ENCODE measurements at regions not wholly inside any gene's neighbourhood (a gene's known extent, or its start where the extent isn't known, plus 50 kb on each side); places are given as distances from the start of the nearest gene placed in this dataset.

DNA sequence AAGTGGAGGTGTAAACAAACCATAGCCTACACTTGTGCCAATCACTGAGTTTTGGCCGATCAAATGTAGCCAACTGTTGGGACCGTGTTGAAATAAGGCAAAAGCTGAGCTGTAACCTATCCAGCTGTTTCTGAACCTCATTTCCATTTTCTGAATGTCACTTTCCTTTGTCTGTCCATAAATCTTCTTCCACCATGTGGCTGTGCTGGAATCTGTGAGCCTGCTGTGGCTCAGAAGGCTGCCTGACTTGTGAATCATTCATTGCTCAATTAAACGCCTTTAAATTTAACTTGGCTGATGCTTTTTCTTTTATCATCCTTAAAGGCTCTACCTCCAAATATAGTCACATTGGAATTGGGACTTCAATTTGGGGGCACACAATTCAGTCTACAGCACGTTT lies 203.1 kb upstream of the MPPED2 start:
- POLR2A ChIA-PET = no interaction called here
- Histone ChIP-seq H4K20me1 (ENCODE audit: insufficient read depth) (no peaks in the 10 kb centered on the region), H3K9ac (no peak overlapping the region), H2AFZ (ENCODE audit: low read depth) (no peak overlapping the region), H3K4me3 (ENCODE audit: low read depth in 2 of 2, low read length in 1 of 2) (no peak overlapping the region), H3K4me2 (no peak overlapping the region), H3K27me3 (ENCODE audit: insufficient read depth) (no peaks in the 10 kb centered on the region), H3F3A (replicated peaks; ENCODE audit: insufficient read depth) (no peaks in the 10 kb centered on the region), H3K9me3 (no peaks in the 10 kb centered on the region), H3K79me2 (ENCODE audit: insufficient read depth) (no peaks in the 10 kb centered on the region), H3K9me2 (no peaks in the 10 kb centered on the region), H3K36me3 (replicated peaks in 1 of 2; ENCODE audit: control insufficient read depth in 1 of 2, insufficient read depth in 2 of 2, low read length in 1 of 2) (no peaks in the 10 kb centered on the region), H3K4me1 (ENCODE audit: control insufficient read depth in 1 of 2, insufficient read depth in 2 of 2, low read depth in 1 of 2, low read length in 1 of 2) (peaks cover 0 to 9% of the 10 kb centered on the region in 2 experiments; a peak in 1 of 4 replicates), H3K27ac (ENCODE audit: low read depth in 2 of 2, low read length in 1 of 2) (no peak overlapping the region)
- DNase-seq = no peak
- WGBS (ENCODE audit: low lambda C conversion rate) = 16% methylated on average over 4 of the region's 4 CpGs
- TF ChIP-seq, protein P1, sequence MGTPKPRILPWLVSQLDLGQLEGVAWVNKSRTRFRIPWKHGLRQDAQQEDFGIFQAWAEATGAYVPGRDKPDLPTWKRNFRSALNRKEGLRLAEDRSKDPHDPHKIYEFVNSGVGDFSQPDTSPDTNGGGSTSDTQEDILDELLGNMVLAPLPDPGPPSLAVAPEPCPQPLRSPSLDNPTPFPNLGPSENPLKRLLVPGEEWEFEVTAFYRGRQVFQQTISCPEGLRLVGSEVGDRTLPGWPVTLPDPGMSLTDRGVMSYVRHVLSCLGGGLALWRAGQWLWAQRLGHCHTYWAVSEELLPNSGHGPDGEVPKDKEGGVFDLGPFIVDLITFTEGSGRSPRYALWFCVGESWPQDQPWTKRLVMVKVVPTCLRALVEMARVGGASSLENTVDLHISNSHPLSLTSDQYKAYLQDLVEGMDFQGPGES (IDR thresholded peaks at IDR 0.05; ENCODE audit: low read depth, low read length) = no peak
- TF ChIP-seq EP300 (IDR thresholded peaks at IDR 0.05; ENCODE audit: borderline replicate concordance in 1 of 2, low read depth in 1 of 2, low read length in 1 of 2) (no peak), GATA2 (CRISPR knock-in tag; IDR thresholded peaks at IDR 0.05) (no peak), RXRA (IDR thresholded peaks at IDR 0.05; ENCODE audit: borderline replicate concordance, low read depth) (no peak), FOSL2 (IDR thresholded peaks at IDR 0.05; ENCODE audit: borderline replicate concordance, low read depth) (no peak), TAF1 (IDR thresholded peaks at IDR 0.05; ENCODE audit: borderline replicate concordance, low read depth, low read length) (no peak), GABPA (IDR thresholded peaks at IDR 0.05; ENCODE audit: low read depth) (no peak), MXI1 (IDR thresholded peaks at IDR 0.05; ENCODE audit: low read depth, low read length) (no peak)
- TF ChIP-seq, protein P2, sequence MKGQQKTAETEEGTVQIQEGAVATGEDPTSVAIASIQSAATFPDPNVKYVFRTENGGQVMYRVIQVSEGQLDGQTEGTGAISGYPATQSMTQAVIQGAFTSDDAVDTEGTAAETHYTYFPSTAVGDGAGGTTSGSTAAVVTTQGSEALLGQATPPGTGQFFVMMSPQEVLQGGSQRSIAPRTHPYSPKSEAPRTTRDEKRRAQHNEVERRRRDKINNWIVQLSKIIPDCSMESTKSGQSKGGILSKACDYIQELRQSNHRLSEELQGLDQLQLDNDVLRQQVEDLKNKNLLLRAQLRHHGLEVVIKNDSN (IDR thresholded peaks at IDR 0.05; ENCODE audit: borderline replicate concordance, low read depth) = no peak
- TF ChIP-seq, protein P3, sequence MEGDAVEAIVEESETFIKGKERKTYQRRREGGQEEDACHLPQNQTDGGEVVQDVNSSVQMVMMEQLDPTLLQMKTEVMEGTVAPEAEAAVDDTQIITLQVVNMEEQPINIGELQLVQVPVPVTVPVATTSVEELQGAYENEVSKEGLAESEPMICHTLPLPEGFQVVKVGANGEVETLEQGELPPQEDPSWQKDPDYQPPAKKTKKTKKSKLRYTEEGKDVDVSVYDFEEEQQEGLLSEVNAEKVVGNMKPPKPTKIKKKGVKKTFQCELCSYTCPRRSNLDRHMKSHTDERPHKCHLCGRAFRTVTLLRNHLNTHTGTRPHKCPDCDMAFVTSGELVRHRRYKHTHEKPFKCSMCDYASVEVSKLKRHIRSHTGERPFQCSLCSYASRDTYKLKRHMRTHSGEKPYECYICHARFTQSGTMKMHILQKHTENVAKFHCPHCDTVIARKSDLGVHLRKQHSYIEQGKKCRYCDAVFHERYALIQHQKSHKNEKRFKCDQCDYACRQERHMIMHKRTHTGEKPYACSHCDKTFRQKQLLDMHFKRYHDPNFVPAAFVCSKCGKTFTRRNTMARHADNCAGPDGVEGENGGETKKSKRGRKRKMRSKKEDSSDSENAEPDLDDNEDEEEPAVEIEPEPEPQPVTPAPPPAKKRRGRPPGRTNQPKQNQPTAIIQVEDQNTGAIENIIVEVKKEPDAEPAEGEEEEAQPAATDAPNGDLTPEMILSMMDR (IDR thresholded peaks at IDR 0.05) = no peak
- TF ChIP-seq, protein P4, sequence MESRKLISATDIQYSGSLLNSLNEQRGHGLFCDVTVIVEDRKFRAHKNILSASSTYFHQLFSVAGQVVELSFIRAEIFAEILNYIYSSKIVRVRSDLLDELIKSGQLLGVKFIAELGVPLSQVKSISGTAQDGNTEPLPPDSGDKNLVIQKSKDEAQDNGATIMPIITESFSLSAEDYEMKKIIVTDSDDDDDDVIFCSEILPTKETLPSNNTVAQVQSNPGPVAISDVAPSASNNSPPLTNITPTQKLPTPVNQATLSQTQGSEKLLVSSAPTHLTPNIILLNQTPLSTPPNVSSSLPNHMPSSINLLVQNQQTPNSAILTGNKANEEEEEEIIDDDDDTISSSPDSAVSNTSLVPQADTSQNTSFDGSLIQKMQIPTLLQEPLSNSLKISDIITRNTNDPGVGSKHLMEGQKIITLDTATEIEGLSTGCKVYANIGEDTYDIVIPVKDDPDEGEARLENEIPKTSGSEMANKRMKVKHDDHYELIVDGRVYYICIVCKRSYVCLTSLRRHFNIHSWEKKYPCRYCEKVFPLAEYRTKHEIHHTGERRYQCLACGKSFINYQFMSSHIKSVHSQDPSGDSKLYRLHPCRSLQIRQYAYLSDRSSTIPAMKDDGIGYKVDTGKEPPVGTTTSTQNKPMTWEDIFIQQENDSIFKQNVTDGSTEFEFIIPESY (IDR thresholded peaks at IDR 0.05; ENCODE audit: borderline replicate concordance, low read depth) = no peak
- CTCF ChIA-PET = no interaction called here

DNA sequence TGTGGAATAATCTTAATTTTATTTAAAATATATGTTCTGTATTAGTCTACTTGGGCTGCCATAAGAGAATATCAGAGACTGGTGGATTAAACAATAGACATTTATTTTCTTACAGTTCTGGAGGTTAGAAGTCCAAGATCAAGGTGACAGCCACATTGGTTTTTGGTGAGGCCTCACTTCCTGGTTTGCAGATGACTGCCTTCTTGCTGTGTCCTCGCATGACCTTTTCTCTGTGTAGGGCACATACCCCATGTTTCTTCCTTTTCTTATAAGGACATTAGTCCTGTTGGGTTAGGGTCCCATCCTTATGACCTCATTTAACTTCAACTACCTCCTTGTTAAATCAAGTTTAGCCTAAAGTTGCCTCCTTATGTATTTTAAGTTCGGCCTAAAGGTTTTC lies 202.7 kb upstream of the MPPED2 start:
- Histone ChIP-seq H3K79me2 (ENCODE audit: insufficient read depth) (no peaks in the 10 kb centered on the region), H3K27ac (ENCODE audit: low read depth in 2 of 2, low read length in 1 of 2) (no peak overlapping the region), H2AFZ (ENCODE audit: low read depth) (no peak overlapping the region), H3K9ac (no peak overlapping the region), H3F3A (replicated peaks; ENCODE audit: insufficient read depth) (no peaks in the 10 kb centered on the region), H4K20me1 (ENCODE audit: insufficient read depth) (no peaks in the 10 kb centered on the region), H3K9me2 (no peaks in the 10 kb centered on the region), H3K9me3 (no peaks in the 10 kb centered on the region), H3K36me3 (replicated peaks in 1 of 2; ENCODE audit: control insufficient read depth in 1 of 2, insufficient read depth in 2 of 2, low read length in 1 of 2) (no peaks in the 10 kb centered on the region), H3K4me2 (no peak overlapping the region), H3K4me3 (ENCODE audit: low read depth in 2 of 2, low read length in 1 of 2) (no peak overlapping the region), H3K27me3 (ENCODE audit: insufficient read depth) (no peaks in the 10 kb centered on the region), H3K4me1 (ENCODE audit: control insufficient read depth in 1 of 2, insufficient read depth in 2 of 2, low read depth in 1 of 2, low read length in 1 of 2) (peaks cover 0 to 9% of the 10 kb centered on the region in 2 experiments; a peak in 1 of 4 replicates)
- DNase-seq = no peak
- POLR2A ChIA-PET = no interaction called here
- CTCF ChIA-PET = no interaction called here
- 13% methylated on average over 2 of the region's 2 CpGs for WGBS (ENCODE audit: low lambda C conversion rate)
- TF ChIP-seq JUND (IDR thresholded peaks at IDR 0.05) (no peak), RCOR1 (IDR thresholded peaks at IDR 0.05; ENCODE audit: low read length) (no peak), SMC3 (IDR thresholded peaks at IDR 0.05; ENCODE audit: low read depth, low read length) (no peak), NRF1 (IDR thresholded peaks at IDR 0.05; ENCODE audit: low read depth, low read length) (no peak), ELF1 (IDR thresholded peaks at IDR 0.05) (no peak), FOSL2 (IDR thresholded peaks at IDR 0.05; ENCODE audit: borderline replicate concordance, low read depth) (no peak), SIN3A (IDR thresholded peaks at IDR 0.05; ENCODE audit: borderline replicate concordance, low read depth, low read length) (no peak)
- TF ChIP-seq, protein P5, sequence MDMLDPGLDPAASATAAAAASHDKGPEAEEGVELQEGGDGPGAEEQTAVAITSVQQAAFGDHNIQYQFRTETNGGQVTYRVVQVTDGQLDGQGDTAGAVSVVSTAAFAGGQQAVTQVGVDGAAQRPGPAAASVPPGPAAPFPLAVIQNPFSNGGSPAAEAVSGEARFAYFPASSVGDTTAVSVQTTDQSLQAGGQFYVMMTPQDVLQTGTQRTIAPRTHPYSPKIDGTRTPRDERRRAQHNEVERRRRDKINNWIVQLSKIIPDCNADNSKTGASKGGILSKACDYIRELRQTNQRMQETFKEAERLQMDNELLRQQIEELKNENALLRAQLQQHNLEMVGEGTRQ (IDR thresholded peaks at IDR 0.05; ENCODE audit: borderline replicate concordance, low read depth, low read length) = no peak
- TF ChIP-seq, protein P6, sequence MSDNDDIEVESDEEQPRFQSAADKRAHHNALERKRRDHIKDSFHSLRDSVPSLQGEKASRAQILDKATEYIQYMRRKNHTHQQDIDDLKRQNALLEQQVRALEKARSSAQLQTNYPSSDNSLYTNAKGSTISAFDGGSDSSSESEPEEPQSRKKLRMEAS (IDR thresholded peaks at IDR 0.05; ENCODE audit: low read depth) = no peak
- TF ChIP-seq, protein P4 (IDR thresholded peaks at IDR 0.05; ENCODE audit: borderline replicate concordance, low read depth) = no peak

All from SK-N-SH (cell line).